Sigmoid colon (tissue), 6 donors: ENCODE measurements at regions not wholly inside any gene's neighbourhood (a gene's known extent, or its start where the extent isn't known, plus 50 kb on each side); places are given as distances from the start of the nearest gene placed in this dataset.

Experiments
- DNase-seq: peaks from one replicate; pipeline ENCODE4 v3.0.0-alpha.2; 2019
- H3K27ac ChIP-seq, 4 donors: fragments of 200-600 bp; sonication (generic); one replicate each; pipeline ENCODE4 v1.5.1; 2016 to 2019; ENCODE audit warnings: mild to moderate bottlenecking in 1 of 4
- H3K27me3 ChIP-seq, 3 donors: fragments of 200-600 bp; sonication (generic); one replicate each; pipeline ENCODE4 v1.5.1; 2019; ENCODE audit warnings: mild to moderate bottlenecking in 1 of 3
- H3K36me3 ChIP-seq, 4 donors: fragments of 200-600 bp; sonication (generic); one replicate each; pipeline ENCODE4 v1.5.1; 2016 to 2019
- H3K4me1 ChIP-seq, 4 donors: fragments of 200-600 bp; sonication (generic); one replicate each; pipeline ENCODE4 v1.5.1; 2017 to 2019
- H3K4me3 ChIP-seq, 4 donors: fragments of 200-600 bp; sonication (generic); one replicate each; pipeline ENCODE4 v1.5.1; 2017 to 2019; ENCODE audit warnings: mild to moderate bottlenecking in 2 of 4, moderate library complexity in 1 of 4
- H3K9me3 ChIP-seq, 4 donors: fragments of 200-600 bp in 3 of 4; sonication (generic) in 3 of 4; one replicate each; pipeline versions ENCODE4 v1.5.1 to v1.6.1; 2013 to 2019
- EP300 ChIP-seq, 4 donors: sonication (generic); formaldehyde crosslinking; IDR thresholded peaks; one replicate each; pipeline ENCODE4 v1.6.1; 2017; ENCODE audit warnings: antibody characterized with exemption in 4 of 4
- POLR2A ChIP-seq, 2 donors: fragments of 450-650 bp; IDR thresholded peaks; one replicate each; pipeline ENCODE4 v1.6.1; 2016; ENCODE audit warnings: antibody characterized with exemption in 2 of 2, mild to moderate bottlenecking in 2 of 2, moderate library complexity in 2 of 2
- POLR2AphosphoS5 ChIP-seq, 4 donors: sonication (generic); formaldehyde crosslinking; IDR thresholded peaks; one replicate each; pipeline ENCODE4 v1.6.1; 2017; ENCODE audit warnings: antibody characterized with exemption in 4 of 4
- WGBS, 2 donors: extraction: QIAGEN DNeasy Blood & Tissue Kit; methylation state at CpG; one replicate each; pipeline ENCODE4 v1.1.7; 2013; 5-methylcytosine and 5-hydroxymethylcytosine counted together
- intact Hi-C: fragments of 100-400 bp; cut with DNase I; formaldehyde crosslinking; loops from one replicate; pipeline ENCODE4 v1.15.1; 2023
- TF ChIP-seq, protein P1 (sequence below), 4 experiments: fragments of 450-650 bp in 3 of 4; fragments of 200-600 bp in 1 of 4; IDR thresholded peaks; one replicate each; pipeline ENCODE4 v1.5.1; 2016 to 2019; ENCODE audit warnings: antibody characterized with exemption in 4 of 4, mild to moderate bottlenecking in 3 of 4, moderate library complexity in 2 of 4
- donor health status: healthy with polysubstance abuse.
- donor health status: healthy.

DNA sequence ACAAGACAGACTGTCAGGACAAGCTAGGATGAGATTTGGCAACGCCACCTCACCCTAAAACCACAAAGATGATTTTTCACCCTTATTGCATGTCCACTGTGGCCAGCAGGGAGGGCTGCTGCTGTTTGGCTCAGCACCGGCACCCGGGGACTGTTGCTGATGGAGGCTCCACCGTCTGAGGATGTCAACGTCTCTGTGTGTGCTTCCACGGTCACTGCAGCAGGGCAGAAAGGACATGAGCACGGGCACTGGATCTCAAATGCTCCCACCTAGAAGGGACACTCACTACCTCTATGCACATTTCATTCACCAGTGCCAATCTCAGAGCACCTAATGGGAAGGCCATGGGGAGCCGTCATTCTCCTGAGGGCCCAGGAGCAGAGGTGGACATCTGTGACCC, 599.6 kb downstream of the PTPRU start:
- TF ChIP-seq, protein P1, sequence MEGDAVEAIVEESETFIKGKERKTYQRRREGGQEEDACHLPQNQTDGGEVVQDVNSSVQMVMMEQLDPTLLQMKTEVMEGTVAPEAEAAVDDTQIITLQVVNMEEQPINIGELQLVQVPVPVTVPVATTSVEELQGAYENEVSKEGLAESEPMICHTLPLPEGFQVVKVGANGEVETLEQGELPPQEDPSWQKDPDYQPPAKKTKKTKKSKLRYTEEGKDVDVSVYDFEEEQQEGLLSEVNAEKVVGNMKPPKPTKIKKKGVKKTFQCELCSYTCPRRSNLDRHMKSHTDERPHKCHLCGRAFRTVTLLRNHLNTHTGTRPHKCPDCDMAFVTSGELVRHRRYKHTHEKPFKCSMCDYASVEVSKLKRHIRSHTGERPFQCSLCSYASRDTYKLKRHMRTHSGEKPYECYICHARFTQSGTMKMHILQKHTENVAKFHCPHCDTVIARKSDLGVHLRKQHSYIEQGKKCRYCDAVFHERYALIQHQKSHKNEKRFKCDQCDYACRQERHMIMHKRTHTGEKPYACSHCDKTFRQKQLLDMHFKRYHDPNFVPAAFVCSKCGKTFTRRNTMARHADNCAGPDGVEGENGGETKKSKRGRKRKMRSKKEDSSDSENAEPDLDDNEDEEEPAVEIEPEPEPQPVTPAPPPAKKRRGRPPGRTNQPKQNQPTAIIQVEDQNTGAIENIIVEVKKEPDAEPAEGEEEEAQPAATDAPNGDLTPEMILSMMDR (IDR thresholded peaks at IDR 0.05): no peak
- TF ChIP-seq POLR2AphosphoS5 (IDR thresholded peaks at IDR 0.05): no peak
- TF ChIP-seq EP300 (IDR thresholded peaks at IDR 0.05): no peak
- no peak for TF ChIP-seq POLR2A (IDR thresholded peaks at IDR 0.05)
- H3K27ac ChIP-seq: no peak overlapping the region

DNA sequence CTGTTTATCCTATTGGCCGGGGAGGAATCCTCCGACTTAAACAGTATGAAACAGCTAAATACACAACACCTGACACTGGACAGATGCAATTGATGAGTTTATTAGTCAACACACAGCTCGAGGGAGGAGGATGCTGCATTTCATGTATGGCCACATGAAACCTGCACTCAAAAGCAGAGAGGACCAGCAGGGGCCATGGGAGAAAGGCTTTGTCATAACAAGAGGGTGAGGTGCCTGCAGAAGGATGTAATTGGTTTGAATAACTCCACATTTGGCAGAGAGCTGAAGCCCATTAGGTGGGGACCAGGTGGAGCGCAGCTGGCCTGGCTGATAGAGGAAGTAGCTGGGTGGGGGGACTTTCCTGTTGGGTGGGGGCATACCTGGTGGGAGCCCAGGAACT, 599.1 kb downstream of the PTPRU start:
- Histone ChIP-seq H3K27ac (no peak overlapping the region), H3K4me1 (no peaks in the 10 kb centered on the region), H3K36me3 (no peaks in the 10 kb centered on the region), H3K4me3 (no peak overlapping the region), H3K27me3 (peaks cover 0 to 2% (median under 1%) of the 10 kb centered on the region in 3 donors), H3K9me3 (no peaks in the 10 kb centered on the region)
- TF ChIP-seq POLR2A (IDR thresholded peaks at IDR 0.05) (no peak), EP300 (IDR thresholded peaks at IDR 0.05) (no peak), POLR2AphosphoS5 (IDR thresholded peaks at IDR 0.05) (no peak)
- TF ChIP-seq, protein P1 (IDR thresholded peaks at IDR 0.05): no peak
- DNase-seq: no peak
- intact Hi-C loops: no loop called here
- WGBS, 2 donors: 36 to 51% methylated on average over 4 of the region's 4 CpGs

More for the DNA sequence above, 599.6 kb downstream of the PTPRU start:
- Histone ChIP-seq H3K4me3 (no peak overlapping the region), H3K36me3 (no peaks in the 10 kb centered on the region), H3K4me1 (no peaks in the 10 kb centered on the region), H3K27me3 (no peaks in the 10 kb centered on the region), H3K9me3 (peaks cover 0 to under 1% (median 0%) of the 10 kb centered on the region in 4 donors)
- DNase-seq: no peak
- WGBS, 2 donors: 67 to 75% methylated on average over 8 of the region's 8 CpGs
- intact Hi-C loops: no loop called here

DNA sequence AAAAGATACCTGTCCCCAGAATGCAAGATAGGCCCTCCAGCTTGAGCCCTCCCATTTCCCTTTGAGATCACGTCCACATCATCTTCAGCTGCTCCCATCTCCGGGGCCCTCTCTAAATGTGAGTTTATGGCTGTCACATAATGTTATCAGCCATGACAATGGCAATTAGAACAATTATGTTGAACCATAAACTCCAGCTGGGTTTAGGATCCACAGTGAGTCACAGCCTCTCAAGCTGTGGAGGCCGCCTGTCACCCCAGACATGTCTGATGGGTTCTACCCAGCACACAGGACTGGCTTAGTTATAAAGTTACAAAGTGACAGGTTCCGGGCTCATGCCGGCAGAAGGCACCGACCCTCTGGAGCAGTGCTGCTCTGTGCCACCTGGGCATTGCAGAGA, 597.3 kb downstream of the PTPRU start:
- 15 to 59% methylated on average over 6 of the region's 6 CpGs for WGBS, 2 donors
- Histone ChIP-seq H3K9me3 (no peaks in the 10 kb centered on the region), H3K27me3 (peaks cover 0 to 20% (median 12%) of the 10 kb centered on the region in 3 donors), H3K4me3 (no peak overlapping the region), H3K27ac (no peak overlapping the region), H3K36me3 (no peaks in the 10 kb centered on the region), H3K4me1 (no peaks in the 10 kb centered on the region)
- DNase-seq: no peak
- TF ChIP-seq EP300 (IDR thresholded peaks at IDR 0.05) (no peak), POLR2AphosphoS5 (IDR thresholded peaks at IDR 0.05) (no peak), POLR2A (IDR thresholded peaks at IDR 0.05) (no peak)
- TF ChIP-seq, protein P1 (IDR thresholded peaks at IDR 0.05): no peak
- intact Hi-C loops: no loop called here

DNA sequence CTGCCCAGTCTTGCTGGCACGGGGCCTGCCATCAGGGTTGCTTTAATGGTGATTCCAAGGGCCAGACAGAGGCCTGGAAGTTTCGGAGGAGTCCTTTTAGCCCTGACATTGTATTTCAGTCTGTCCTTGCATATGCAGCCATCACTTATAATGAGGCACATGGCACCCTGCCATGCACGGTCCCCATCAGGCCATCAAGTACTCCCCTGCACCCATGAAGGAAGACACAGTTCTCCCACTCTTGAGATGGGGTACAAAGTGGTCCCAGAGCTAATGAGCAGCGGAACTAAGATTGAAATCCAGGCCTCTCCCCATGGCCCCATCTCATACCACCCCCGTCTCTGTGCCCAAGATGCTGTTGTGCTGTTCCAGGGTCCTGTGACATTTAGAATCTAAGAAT, 596.6 kb downstream of the PTPRU start:
- TF ChIP-seq POLR2AphosphoS5 (IDR thresholded peaks at IDR 0.05) (no peak), EP300 (IDR thresholded peaks at IDR 0.05) (no peak), POLR2A (IDR thresholded peaks at IDR 0.05) (no peak)
- TF ChIP-seq, protein P1 (IDR thresholded peaks at IDR 0.05): no peak
- no peak for DNase-seq
- Histone ChIP-seq H3K36me3 (no peaks in the 10 kb centered on the region), H3K27me3 (peaks cover 0 to 26% (median 19%) of the 10 kb centered on the region in 3 donors), H3K4me3 (no peak overlapping the region), H3K4me1 (no peaks in the 10 kb centered on the region), H3K9me3 (no peaks in the 10 kb centered on the region), H3K27ac (no peak overlapping the region)
- WGBS, 2 donors: 86 to 88% methylated on average over 5 of the region's 5 CpGs
- intact Hi-C loops: no loop called here

DNA sequence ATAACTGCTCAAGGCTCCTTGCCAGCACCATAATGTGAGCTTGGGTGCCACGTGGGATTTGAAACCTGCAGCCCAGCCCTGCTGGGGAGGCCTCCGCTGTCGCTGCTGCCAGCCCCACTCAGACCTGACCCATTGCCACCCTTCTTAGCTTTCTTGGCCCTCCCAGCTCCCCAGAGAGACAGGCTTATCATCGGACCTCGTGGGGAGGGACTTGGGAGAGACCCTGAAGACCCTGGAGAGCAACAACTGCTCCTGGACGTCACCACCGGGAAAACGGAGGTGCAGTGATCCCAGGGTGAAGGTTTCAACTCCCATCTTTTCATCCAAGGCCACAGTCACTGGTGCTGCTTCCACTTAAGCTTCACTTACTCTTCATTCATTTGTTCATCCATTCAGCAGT, 596.1 kb downstream of the PTPRU start:
- Histone ChIP-seq H3K36me3 (no peaks in the 10 kb centered on the region), H3K27me3 (peaks cover 0 to 30% (median 20%) of the 10 kb centered on the region in 3 donors), H3K4me3 (no peak overlapping the region), H3K27ac (no peak overlapping the region), H3K4me1 (no peaks in the 10 kb centered on the region), H3K9me3 (no peaks in the 10 kb centered on the region)
- intact Hi-C loops: no loop called here
- TF ChIP-seq POLR2AphosphoS5 (IDR thresholded peaks at IDR 0.05) (no peak), EP300 (IDR thresholded peaks at IDR 0.05) (no peak), POLR2A (IDR thresholded peaks at IDR 0.05) (no peak)
- TF ChIP-seq, protein P1 (IDR thresholded peaks at IDR 0.05): no peak
- no peak for DNase-seq
- WGBS, 2 donors: 59 to 82% methylated on average over 8 of the region's 8 CpGs
